NT2/D1 (cell line): ENCODE measurements at regions not wholly inside any gene's neighbourhood (a gene's known extent, or its start where the extent isn't known, plus 50 kb on each side); places are given as distances from the start of the nearest gene placed in this dataset.

Experiments
- DNase-seq: peaks from one replicate; pipeline ENCODE4 v3.0.0-alpha.2; 2011; ENCODE audit warnings: low read depth, low spot score
- H3K27me3 ChIP-seq: 2 replicates; pipeline ENCODE4 v1.6.0; 2011; ENCODE audit warnings: mild to moderate bottlenecking; ENCODE audit not compliant: insufficient read length, insufficient read depth
- H3K36me3 ChIP-seq: 2 replicates; pipeline ENCODE4 v1.6.1; 2011; ENCODE audit warnings: mild to moderate bottlenecking, low read length, mixed read lengths; ENCODE audit not compliant: insufficient read depth, insufficient read length
- H3K4me1 ChIP-seq: 2 replicates; pipeline ENCODE4 v1.5.1; 2011; ENCODE audit not compliant: insufficient read depth, insufficient read length
- H3K4me3 ChIP-seq: 2 replicates; pipeline ENCODE4 v1.5.1; 2011; ENCODE audit warnings: low read depth; ENCODE audit not compliant: insufficient read length
- H3K9ac ChIP-seq: 2 replicates; pipeline ENCODE4 v1.6.0; 2011; ENCODE audit warnings: low read depth; ENCODE audit not compliant: insufficient read length
- H3K9me3 ChIP-seq: 2 replicates; pipeline ENCODE4 v1.5.1; 2011; ENCODE audit warnings: mild to moderate bottlenecking, low read length; ENCODE audit not compliant: insufficient read depth
- SUZ12 ChIP-seq: IDR thresholded peaks from 2 replicates; pipeline ENCODE4 v1.6.1; 2011; ENCODE audit not compliant: insufficient read length, insufficient read depth; ENCODE audit errors: extremely low read depth
- YY1 ChIP-seq: IDR thresholded peaks from 2 replicates; pipeline ENCODE4 v1.6.1; 2011; ENCODE audit not compliant: insufficient read length, insufficient read depth
- ZNF274 ChIP-seq: IDR thresholded peaks from 2 replicates; pipeline ENCODE4 v1.6.1; 2011; ENCODE audit warnings: mild to moderate bottlenecking, low read depth, low read length

GRCh38 chr13:74975111-74975510 lies 506.9 kb downstream of the TBC1D4 start:
- Histone ChIP-seq H3K4me3 (no peak overlapping the region), H3K36me3 (no peaks in the 10 kb centered on the region), H3K9ac (no peak overlapping the region), H3K4me1 (no peaks in the 10 kb centered on the region), H3K27me3 (no peaks in the 10 kb centered on the region), H3K9me3 (no peaks in the 10 kb centered on the region)
- DNase-seq, result no peak
- TF ChIP-seq SUZ12, result no peak
- TF ChIP-seq YY1, result no peak
- TF ChIP-seq ZNF274, result no peak

- Histone ChIP-seq H3K27me3 (no peaks in the 10 kb centered on the region), H3K9ac (no peak overlapping the region), H3K9me3 (no peaks in the 10 kb centered on the region), H3K4me1 (no peaks in the 10 kb centered on the region), H3K36me3 (no peaks in the 10 kb centered on the region), H3K4me3 (no peak overlapping the region)
- no peak for DNase-seq
- TF ChIP-seq YY1 (no peak), ZNF274 (no peak), SUZ12 (no peak)
These were observed 507.8 kb downstream of the TBC1D4 start for GRCh38 chr13:74973935-74974879.

- no peaks in the 10 kb centered on the region for H3K27me3 ChIP-seq
- H3K9ac ChIP-seq, result no peak overlapping the region
- H3K36me3 ChIP-seq, result no peaks in the 10 kb centered on the region
- no peaks in the 10 kb centered on the region for H3K4me1 ChIP-seq
- no peak for TF ChIP-seq YY1
- no peak for TF ChIP-seq ZNF274
- TF ChIP-seq SUZ12, result no peak
- no peaks in the 10 kb centered on the region for H3K9me3 ChIP-seq
- H3K4me3 ChIP-seq, result no peak overlapping the region
- DNase-seq, result no peak
These were observed 512.5 kb downstream of the TBC1D4 start for GRCh38 chr13:74969419-74969818.

DNA sequence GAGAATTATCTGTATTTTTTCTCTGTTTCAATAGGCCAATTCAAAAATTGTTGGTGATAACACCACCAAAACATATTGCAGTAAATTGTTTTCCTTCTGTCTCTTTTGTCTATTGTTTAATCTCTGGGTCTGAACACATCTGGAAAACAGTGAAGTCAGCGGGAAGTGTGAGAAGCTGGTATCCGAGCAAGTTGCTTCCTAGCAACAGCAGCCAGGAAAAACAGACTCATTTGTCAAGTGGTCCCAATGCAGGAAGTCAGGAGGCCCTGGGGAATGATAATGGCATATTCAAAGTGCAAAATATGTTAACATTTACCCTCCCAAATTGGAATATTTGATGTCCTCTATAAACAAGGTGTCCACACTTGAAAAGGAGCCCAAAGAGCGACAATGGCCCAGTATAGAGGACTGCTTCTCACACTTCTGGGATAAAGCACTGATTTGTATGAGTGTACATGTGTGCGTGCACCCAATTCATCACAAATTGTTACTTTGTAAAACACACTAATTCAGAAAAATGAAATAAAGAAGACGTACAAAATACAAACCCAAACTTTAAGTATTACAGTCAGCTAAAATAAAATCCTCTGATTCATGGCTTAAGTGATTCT lies 515.0 kb downstream of the TBC1D4 start:
- no peaks in the 10 kb centered on the region for H3K27me3 ChIP-seq
- DNase-seq, result no peak
- TF ChIP-seq SUZ12 (no peak), ZNF274 (no peak), YY1 (no peak)
- no peak overlapping the region for H3K9ac ChIP-seq
- H3K4me1 ChIP-seq, result no peaks in the 10 kb centered on the region
- no peak overlapping the region for H3K4me3 ChIP-seq
- no peaks in the 10 kb centered on the region for H3K9me3 ChIP-seq
- no peaks in the 10 kb centered on the region for H3K36me3 ChIP-seq

DNA sequence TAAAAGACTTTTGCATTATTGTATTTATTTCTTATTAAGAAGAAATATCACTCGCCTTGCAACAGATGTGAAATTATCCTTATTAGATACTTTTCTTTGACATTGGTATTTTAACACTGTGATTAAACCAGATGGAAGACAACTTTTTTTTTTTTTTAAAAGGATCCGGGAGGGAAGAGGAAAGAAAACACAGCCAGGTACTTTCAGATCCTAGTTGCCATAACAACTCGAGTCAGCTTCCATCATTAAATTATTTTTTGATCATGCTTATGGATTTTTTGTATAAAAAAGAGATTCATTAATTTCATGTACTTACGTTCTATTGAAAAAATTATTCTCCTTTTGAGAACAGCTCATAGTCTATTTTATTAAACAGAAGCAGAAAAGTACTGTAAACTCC lies 515.7 kb downstream of the TBC1D4 start:
- Histone ChIP-seq H3K36me3 (no peaks in the 10 kb centered on the region), H3K9me3 (no peaks in the 10 kb centered on the region), H3K9ac (no peak overlapping the region), H3K27me3 (no peaks in the 10 kb centered on the region), H3K4me3 (no peak overlapping the region), H3K4me1 (no peaks in the 10 kb centered on the region)
- TF ChIP-seq ZNF274 (no peak), YY1 (no peak), SUZ12 (no peak)
- DNase-seq, result no peak

DNA sequence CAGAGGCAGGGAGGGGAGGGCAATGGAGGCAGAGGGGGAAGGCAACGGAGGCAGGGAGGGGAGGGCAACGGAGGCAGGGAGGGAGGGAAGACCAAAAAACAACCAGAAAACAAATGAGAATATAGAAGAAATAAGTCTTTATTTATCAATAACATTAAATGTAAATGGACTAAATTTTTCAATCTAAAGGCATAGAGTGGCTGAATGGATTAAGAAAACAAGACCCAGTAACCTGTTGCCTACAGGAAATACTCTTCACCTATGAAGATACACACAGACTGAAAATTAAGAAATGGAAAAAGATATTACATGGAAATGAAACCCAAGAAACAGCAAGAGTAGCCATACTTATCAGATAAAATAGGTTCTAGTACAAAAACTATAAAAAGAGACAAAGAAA lies 536.3 kb downstream of the TBC1D4 start:
- no peaks in the 10 kb centered on the region for H3K36me3 ChIP-seq
- no peak for DNase-seq
- H3K4me3 ChIP-seq, result no peak overlapping the region
- H3K9me3 ChIP-seq, result no peaks in the 10 kb centered on the region
- H3K27me3 ChIP-seq, result no peaks in the 10 kb centered on the region
- H3K4me1 ChIP-seq, result no peaks in the 10 kb centered on the region
- no peak for TF ChIP-seq SUZ12
- TF ChIP-seq YY1, result no peak
- TF ChIP-seq ZNF274, result no peak
- no peak overlapping the region for H3K9ac ChIP-seq

DNA sequence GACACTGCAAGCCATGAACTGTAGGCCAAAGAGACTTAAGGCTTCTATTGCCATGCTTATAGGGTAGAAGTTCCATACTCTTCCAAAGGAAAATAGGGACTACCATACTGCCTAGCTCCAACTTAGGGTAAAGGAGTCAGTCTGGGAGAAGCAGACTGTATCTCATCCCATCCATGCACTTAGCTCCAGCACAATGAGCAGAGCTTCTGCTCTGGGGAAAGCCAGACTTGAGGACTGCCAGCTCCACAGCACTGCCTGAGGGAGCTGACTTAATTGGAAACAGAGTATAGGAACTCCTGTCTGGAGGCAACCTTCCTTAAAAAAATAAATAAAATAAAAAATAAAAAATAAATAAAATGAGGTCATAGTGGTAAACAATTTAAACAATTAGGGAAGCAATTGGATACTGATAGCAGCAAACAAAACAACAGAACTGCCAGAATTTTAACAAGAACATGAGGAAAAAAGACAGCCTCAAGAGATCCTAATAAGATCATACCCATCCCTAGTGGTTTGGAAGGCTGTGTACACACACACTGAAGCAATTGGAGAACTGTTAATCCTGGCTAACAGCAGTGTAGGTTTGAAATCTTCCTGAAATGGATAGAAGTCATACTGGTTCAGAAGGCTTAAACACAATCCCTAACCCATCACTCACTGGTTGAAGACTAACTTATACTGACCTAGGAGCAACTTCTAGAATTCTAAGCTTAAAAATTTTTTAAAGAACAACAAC lies 550.1 kb downstream of the TBC1D4 start:
- Histone ChIP-seq H3K4me1 (no peaks in the 10 kb centered on the region), H3K36me3 (no peaks in the 10 kb centered on the region), H3K9me3 (no peaks in the 10 kb centered on the region), H3K27me3 (no peaks in the 10 kb centered on the region), H3K4me3 (no peak overlapping the region), H3K9ac (no peak overlapping the region)
- DNase-seq, result no peak
- TF ChIP-seq ZNF274, result no peak
- no peak for TF ChIP-seq SUZ12
- TF ChIP-seq YY1, result no peak
